ENCODE measurements at regions not wholly inside any gene's neighbourhood (a gene's known extent, or its start where the extent isn't known, plus 50 kb on each side); places are given as distances from the start of the nearest gene placed in this dataset.

- no peak for ATAC-seq
- ChIA-PET POLR2A (ENCODE audit: unreplicated experiment) (no interaction called here), CTCF (no interaction called here)
- no peak overlapping the region for H3K4me2 ChIP-seq (ENCODE audit: low read length)
- H3K36me3 ChIP-seq (ENCODE audit: low read depth, low read length) = no peaks in the 10 kb centered on the region
- intact Hi-C loops (cut with micrococcal nuclease) = no loop called here
- no peak overlapping the region for H2AFZ ChIP-seq (ENCODE audit: low read length)
- no peak overlapping the region for H3K9ac ChIP-seq (ENCODE audit: low read length)
- no peaks in the 10 kb centered on the region for H3K4me1 ChIP-seq (ENCODE audit: insufficient read depth, low read length)
- H3K4me3 ChIP-seq (ENCODE audit: low read length) = no peak overlapping the region
- H3K9me3 ChIP-seq (ENCODE audit: low read length) = no peaks in the 10 kb centered on the region
- H4K20me1 ChIP-seq (ENCODE audit: low read length) = no peaks in the 10 kb centered on the region
- no peak for DNase-seq
- no peaks in the 10 kb centered on the region for H3F3A ChIP-seq (ENCODE audit: low read length, unreplicated experiment)
- H3K9me2 ChIP-seq (replicated peaks; ENCODE audit: low read length) = no peaks in the 10 kb centered on the region
- H3K27me3 ChIP-seq (ENCODE audit: low read length) = no peaks in the 10 kb centered on the region; the same call in 1 of the 2 replicates
- TF ChIP-seq CTCF (conservative IDR thresholded peaks at IDR 0.05; ENCODE audit: low read depth, low read length) (no peak), EZH2 (IDR thresholded peaks at IDR 0.05; ENCODE audit: low read length, unreplicated experiment) (no peak), EZH2phosphoT487 (IDR thresholded peaks at IDR 0.05; ENCODE audit: borderline replicate concordance, low read length) (no peak)
- H3K79me2 ChIP-seq (ENCODE audit: low read length) = no peaks in the 10 kb centered on the region
- H3K27ac ChIP-seq (ENCODE audit: low read length) = no peak overlapping the region
- BruUV-seq (replicated peaks) = no TSS peak
Measured at GRCh38 chr10:90614631-90615030, 243.2 kb downstream of the HTR7 start.

GRCh38 chr10:90621577-90621976 lies 236.3 kb downstream of the HTR7 start:
- CTCF ChIA-PET = no interaction called here

More at GRCh38 chr10:90621577-90621976, 236.3 kb downstream of the HTR7 start:
- TF ChIP-seq CTCF (conservative IDR thresholded peaks at IDR 0.05; ENCODE audit: low read depth, low read length) = no peak
- TF ChIP-seq EZH2 (IDR thresholded peaks at IDR 0.05; ENCODE audit: low read length, unreplicated experiment) = no peak
- TF ChIP-seq EZH2phosphoT487 (IDR thresholded peaks at IDR 0.05; ENCODE audit: borderline replicate concordance, low read length) = no peak
- no TSS peak for BruUV-seq (replicated peaks)
- Histone ChIP-seq H3K27ac (ENCODE audit: low read length) (no peak overlapping the region), H3K9me3 (ENCODE audit: low read length) (no peaks in the 10 kb centered on the region), H3K9ac (ENCODE audit: low read length) (no peak overlapping the region), H3K4me2 (ENCODE audit: low read length) (no peak overlapping the region), H3K9me2 (replicated peaks; ENCODE audit: low read length) (no peaks in the 10 kb centered on the region), H3K27me3 (ENCODE audit: low read length) (no peaks in the 10 kb centered on the region), H4K20me1 (ENCODE audit: low read length) (no peaks in the 10 kb centered on the region), H2AFZ (ENCODE audit: low read length) (no peak overlapping the region), H3K79me2 (ENCODE audit: low read length) (no peaks in the 10 kb centered on the region), H3K36me3 (ENCODE audit: low read depth, low read length) (no peaks in the 10 kb centered on the region), H3K4me3 (ENCODE audit: low read length) (no peak overlapping the region), H3F3A (ENCODE audit: low read length, unreplicated experiment) (no peaks in the 10 kb centered on the region), H3K4me1 (ENCODE audit: insufficient read depth, low read length) (no peaks in the 10 kb centered on the region)
- POLR2A ChIA-PET (ENCODE audit: unreplicated experiment) = no interaction called here
- ATAC-seq (no peak), DNase-seq (peak; percentile 32)
- intact Hi-C loops (cut with micrococcal nuclease) = no loop called here
